ENCODE measurements at regions not wholly inside any gene's neighbourhood (a gene's known extent, or its start where the extent isn't known, plus 50 kb on each side); places are given as distances from the start of the nearest gene placed in this dataset.
"Not testable (repeated sequence)": the region's sequence is repeated elsewhere in the genome, so short reads cannot be mapped to it uniquely, and the experiment has no call there.

- DNase-seq, result no peak
Observed at GRCh38 chr12:128111333-128111732, 155.6 kb upstream of the TMEM132C start.

DNA sequence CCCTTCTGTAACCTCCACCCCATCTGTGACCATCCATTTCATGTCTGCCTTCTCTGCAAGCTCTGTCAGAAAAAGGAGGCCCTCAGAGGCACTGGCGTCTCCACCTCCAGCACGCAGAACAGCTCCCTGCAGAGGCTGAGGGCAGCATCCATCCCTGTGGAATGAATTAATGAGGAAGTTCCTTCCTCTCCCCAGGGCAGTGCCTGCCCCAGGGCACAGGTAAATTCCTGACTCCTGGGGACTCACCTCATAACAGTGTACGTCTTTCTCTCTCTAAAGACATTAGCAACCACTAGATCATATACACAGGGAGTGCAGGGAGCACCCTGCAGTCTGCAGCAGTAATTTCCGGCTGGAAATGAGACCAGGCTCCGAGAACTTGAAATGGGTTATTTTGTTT lies 155.0 kb upstream of the TMEM132C start:
- no peak for DNase-seq

GRCh38 chr12:128113250-128113649 lies 153.7 kb upstream of the TMEM132C start:
- not testable (repeated sequence) for DNase-seq

GRCh38 chr12:128114485-128114884 lies 152.5 kb upstream of the TMEM132C start:
- DNase-seq, result no peak

- DNase-seq, result no peak
Observed at GRCh38 chr12:128116537-128116936, 150.4 kb upstream of the TMEM132C start.

GRCh38 chr12:128120035-128120434 lies 146.9 kb upstream of the TMEM132C start:
- DNase-seq, result no peak

GRCh38 chr12:128121424-128121823 lies 145.5 kb upstream of the TMEM132C start:
- DNase-seq, result no peak

GRCh38 chr12:128123096-128123495 lies 143.9 kb upstream of the TMEM132C start:
- DNase-seq, result no peak

DNA sequence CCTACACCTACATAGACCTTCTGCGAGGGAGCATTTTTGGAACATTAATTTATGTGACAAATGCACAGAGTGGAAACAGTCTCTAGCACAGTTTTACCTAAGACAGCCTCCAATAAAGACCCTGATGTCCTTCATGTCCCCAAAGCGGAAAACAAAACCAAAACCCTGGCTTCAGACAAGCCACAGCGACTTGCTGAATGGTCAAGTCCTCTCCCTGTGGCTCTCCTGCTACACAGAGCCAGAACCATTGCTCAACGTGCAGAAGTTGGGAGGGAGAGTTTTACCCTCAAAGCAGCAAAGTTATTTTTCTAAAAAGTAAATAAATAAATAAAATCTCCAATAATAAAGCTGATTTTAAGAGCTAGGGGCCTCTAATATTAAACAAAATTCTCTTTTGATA lies 135.0 kb upstream of the TMEM132C start:
- DNase-seq, result no peak

- no peak for DNase-seq
Observed at GRCh38 chr12:128133321-128134073, 133.5 kb upstream of the TMEM132C start.

DNA sequence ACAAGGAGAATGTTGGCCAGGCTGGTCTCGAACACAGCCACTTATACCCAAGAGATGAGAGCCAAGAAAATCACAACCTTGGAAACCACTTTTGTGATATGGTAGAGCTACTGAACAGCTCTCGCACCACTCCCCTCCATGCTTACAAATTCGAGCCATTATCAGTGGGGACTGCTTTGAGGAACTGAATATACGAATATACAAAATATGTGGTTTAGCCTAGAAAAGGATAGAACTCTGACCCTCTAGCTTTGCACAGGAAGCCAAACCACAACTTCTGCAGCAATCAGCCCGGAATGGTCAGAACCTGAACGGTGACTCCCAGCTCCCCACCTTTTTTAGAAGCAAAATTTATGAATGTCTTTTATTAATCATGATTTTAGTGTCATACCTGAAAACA lies 129.8 kb upstream of the TMEM132C start:
- DNase-seq, result no peak

DNA sequence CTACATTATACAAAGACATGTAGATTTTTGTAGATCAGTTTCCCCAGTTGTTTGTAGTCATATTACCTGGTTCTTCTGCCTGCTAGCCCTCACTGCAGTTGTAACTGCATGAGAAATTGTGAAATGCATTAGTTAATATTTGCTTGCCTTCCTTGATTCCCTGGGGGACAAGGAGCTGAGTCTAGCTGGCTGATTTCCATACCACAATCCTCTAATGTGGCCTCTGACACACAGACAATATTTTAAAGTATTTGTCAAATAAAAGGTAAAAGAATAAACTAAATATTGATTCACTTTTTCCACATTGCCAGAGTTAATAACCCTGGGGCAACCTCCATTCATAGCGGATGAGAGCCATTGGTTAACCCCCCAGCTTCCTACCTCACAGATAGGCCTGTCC lies 128.8 kb upstream of the TMEM132C start:
- no peak for DNase-seq

DNA sequence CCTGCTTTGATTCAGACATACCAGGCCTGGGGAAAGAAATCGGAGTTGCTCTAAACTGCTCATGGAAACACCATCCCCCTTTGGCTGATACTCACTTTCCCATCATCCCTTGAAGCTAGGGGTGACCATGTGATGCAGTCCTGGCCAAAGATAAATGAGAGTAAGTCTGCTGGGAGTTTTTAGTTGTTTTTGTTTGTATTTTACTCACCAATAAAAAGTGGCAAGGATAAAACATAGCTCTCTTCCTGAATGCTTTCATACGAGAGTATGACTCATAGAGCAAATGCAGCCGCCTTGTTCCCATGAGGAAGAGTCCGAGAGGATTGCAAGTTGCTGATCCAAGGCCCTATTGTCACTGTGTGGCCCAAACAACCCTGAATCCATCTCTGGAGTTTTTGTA lies 126.4 kb upstream of the TMEM132C start:
- DNase-seq, result no peak

DNA sequence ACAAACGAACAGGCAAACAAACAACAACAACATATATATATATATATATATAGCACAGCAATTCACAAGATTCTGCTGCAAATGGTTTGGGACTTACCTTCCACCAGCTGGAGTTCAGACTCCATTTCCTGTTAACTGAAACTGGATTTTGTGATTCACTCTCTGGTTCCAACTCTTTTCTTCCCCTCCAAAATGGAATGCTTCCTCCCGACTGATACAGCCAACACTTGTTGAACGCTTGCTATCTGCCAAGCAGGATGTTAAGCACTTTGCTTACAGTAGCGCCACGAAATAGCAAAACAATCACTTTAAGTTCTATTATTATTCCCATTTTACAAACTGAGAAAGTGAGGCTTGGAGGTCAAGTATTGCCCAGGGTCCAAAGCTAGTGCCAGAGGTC lies 116.0 kb upstream of the TMEM132C start:
- no peak for DNase-seq

GRCh38 chr12:128155571-128155970 lies 111.4 kb upstream of the TMEM132C start:
- no peak for DNase-seq

GRCh38 chr12:128163086-128163485 lies 103.9 kb upstream of the TMEM132C start:
- DNase-seq, result no peak

DNA sequence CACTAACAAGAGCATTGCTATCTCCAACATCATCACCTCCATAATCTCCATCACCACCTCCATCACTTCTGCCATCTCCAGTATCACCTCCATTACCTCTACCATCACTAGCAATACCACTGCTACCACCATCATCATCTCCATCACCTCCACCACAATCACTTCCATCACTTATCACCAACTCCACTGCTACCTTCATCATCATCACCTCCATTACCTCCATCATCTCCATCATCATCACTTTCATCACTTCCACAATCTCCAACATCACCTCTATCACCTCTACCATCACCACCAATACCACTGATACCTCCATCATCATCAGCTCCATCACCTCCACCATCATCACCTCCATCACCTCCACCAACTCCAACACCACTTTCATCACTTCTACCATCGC lies 102.4 kb upstream of the TMEM132C start:
- DNase-seq, result no peak

DNA sequence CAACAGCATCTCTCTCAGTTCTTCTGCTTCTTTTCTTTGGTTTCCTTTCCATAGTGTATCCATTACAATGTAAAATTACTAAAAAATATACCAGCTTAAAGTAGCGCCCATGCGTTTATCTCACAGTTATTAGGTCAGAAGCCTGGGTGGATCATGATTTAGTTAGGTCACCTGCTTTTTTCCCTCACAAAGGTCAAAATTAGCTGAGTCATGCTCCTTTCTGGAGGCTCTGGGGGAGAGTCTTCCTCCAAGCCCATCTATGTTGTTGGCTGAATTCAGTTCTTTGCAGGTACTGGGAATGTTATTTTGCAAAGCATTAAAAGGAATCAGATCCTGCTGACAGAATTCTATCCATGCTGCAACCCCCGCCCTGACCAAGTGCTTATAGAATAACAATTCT lies 101.6 kb upstream of the TMEM132C start:
- DNase-seq, result no peak

- no peak for DNase-seq
Observed at GRCh38 chr12:128168273-128168672, 98.7 kb upstream of the TMEM132C start.

DNA sequence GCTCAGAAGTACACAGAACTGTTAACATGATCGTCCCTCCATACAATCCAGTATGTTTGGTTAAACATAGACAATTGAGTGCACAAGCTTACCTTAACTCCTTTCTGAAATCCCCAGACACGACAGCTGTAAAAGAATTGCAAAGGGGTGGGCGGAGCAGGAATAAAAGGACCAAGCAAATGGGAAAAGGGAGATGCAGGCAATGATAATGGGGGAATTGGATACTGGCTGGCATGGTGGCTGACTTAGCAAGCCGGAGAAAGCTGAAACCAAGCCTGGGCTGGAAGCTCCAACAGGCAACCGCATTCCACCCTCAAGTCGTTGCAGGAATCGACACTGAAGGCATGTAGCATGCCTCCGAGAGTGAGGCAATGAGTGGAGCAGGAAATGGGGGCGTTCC lies 96.8 kb upstream of the TMEM132C start:
- DNase-seq, result no peak

- no peak for DNase-seq
Observed at GRCh38 chr12:128178565-128178964, 88.4 kb upstream of the TMEM132C start.

GRCh38 chr12:128178966-128179365 lies 88.0 kb upstream of the TMEM132C start:
- DNase-seq, result no peak

GRCh38 chr12:128180166-128180565 lies 86.8 kb upstream of the TMEM132C start:
- DNase-seq, result no peak

- DNase-seq, result no peak
Observed at GRCh38 chr12:128190052-128190451, 76.9 kb upstream of the TMEM132C start.

DNA sequence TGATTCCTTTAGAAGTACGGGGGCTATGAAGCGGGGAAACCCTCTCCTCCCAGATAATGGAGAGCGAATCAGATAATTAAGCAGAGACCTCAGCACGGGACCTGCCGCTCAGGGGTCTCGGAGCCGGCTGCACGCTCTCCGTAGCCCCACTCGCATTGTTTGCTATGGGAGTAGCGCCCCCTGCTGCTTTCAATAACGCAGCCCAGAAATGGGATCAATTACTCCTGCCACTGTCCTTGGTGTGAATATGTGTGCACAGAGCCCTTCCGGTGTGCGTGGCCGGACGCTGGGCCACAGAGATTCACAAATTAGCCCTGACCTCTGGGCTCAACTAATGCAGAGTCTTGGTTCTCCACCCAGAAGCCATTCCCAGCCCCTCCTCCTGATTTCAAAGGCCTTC lies 76.4 kb upstream of the TMEM132C start:
- no peak for DNase-seq

Data from hematopoietic multipotent progenitor cell treated with erythropoietin and hydrocortisone succinate and interleukin-3 and kit ligand, for 6 days (in vitro differentiated cells).